ENCODE measurements at regions not wholly inside any gene's neighbourhood (a gene's known extent, or its start where the extent isn't known, plus 50 kb on each side); places are given as distances from the start of the nearest gene placed in this dataset.

DNA sequence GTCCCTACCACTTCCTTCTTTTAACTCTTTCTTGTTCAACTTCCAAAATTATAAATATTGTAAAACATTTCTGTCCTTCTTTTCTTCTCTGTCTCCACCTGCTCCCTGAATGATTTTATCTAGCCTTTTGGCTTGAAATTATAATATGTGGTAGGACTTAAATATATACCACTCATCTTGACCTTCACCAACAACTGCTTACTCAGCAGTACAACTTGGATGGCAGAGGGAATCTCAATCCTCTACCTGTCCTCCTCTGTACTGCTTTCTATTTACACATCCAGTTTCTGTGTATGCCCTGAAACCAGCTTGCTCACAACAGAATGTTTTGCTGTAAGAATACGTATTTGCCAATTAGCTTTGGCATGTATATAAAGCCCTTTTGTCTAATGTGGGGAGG, 1392.5 kb downstream of the EPHA7 start:
- Mint-ChIP-seq H3K27ac (no peak overlapping the region), H3K9me3 (peaks cover 2 to 7% of the 10 kb centered on the region in 2 experiments; a peak in 2 of 5 replicates), H3K4me3 (no peak overlapping the region), H3K27me3 (ENCODE audit: low read depth) (no peaks in the 10 kb centered on the region), H3K36me3 (ENCODE audit: insufficient read depth in 1 of 3, low read depth in 3 of 3) (peaks cover 0 to 4% (median 0%) of the 10 kb centered on the region in 3 experiments; a peak in 1 of 7 replicates), H3K4me1 (no peaks in the 10 kb centered on the region)
- no peak overlapping the region for H4K91ac ChIP-seq (ENCODE audit: insufficient read length, low read depth, low read length)
- H3K9ac ChIP-seq (ENCODE audit: extremely low read depth, insufficient read length, low read length) = no peak overlapping the region
- H2BK120ac ChIP-seq (ENCODE audit: low read depth, low read length, poor library complexity, severe bottlenecking) = no peak overlapping the region
- H3K27me3 ChIP-seq (ENCODE audit: insufficient read depth, low read length) = no peaks in the 10 kb centered on the region
- H4K5ac ChIP-seq (ENCODE audit: insufficient read length, low read depth, low read length) = no peak overlapping the region
- H3K14ac ChIP-seq (ENCODE audit: insufficient read depth, low read length) = no peak overlapping the region
- no peaks in the 10 kb centered on the region for H3K9me3 ChIP-seq (ENCODE audit: control insufficient read depth, low read depth, low read length)
- H3K79me2 ChIP-seq (ENCODE audit: insufficient read depth, low read length) = no peaks in the 10 kb centered on the region
- no peak overlapping the region for H2AFZ ChIP-seq (ENCODE audit: low read length)
- TF ChIP-seq, protein P1, sequence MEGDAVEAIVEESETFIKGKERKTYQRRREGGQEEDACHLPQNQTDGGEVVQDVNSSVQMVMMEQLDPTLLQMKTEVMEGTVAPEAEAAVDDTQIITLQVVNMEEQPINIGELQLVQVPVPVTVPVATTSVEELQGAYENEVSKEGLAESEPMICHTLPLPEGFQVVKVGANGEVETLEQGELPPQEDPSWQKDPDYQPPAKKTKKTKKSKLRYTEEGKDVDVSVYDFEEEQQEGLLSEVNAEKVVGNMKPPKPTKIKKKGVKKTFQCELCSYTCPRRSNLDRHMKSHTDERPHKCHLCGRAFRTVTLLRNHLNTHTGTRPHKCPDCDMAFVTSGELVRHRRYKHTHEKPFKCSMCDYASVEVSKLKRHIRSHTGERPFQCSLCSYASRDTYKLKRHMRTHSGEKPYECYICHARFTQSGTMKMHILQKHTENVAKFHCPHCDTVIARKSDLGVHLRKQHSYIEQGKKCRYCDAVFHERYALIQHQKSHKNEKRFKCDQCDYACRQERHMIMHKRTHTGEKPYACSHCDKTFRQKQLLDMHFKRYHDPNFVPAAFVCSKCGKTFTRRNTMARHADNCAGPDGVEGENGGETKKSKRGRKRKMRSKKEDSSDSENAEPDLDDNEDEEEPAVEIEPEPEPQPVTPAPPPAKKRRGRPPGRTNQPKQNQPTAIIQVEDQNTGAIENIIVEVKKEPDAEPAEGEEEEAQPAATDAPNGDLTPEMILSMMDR (conservative IDR thresholded peaks at IDR 0.05) = no peak
- no peak overlapping the region for H2BK20ac ChIP-seq (ENCODE audit: low read depth, low read length, poor library complexity, severe bottlenecking)
- no peak overlapping the region for H3T11ph ChIP-seq (ENCODE audit: low read length)
- H2BK15ac ChIP-seq (ENCODE audit: low read depth, low read length) = no peak overlapping the region
- no CpG with 5 or more reads among the region's 1 CpG for WGBS (ENCODE audit: extremely low coverage, insufficient read length, low lambda C conversion rate)
- H4K8ac ChIP-seq (replicated peaks; ENCODE audit: insufficient read length, low read depth, low read length) = no peak overlapping the region
- H2BK5ac ChIP-seq (ENCODE audit: insufficient read length, low read length) = no peak overlapping the region
- no peaks in the 10 kb centered on the region for H3K23me2 ChIP-seq (ENCODE audit: insufficient read length, low read depth, low read length, poor library complexity, severe bottlenecking)
- H3K23ac ChIP-seq (ENCODE audit: insufficient read length, low read depth, low read length) = no peak overlapping the region
- no peak overlapping the region for H3K27ac ChIP-seq (ENCODE audit: insufficient read length, low read depth, low read length)
- no peak overlapping the region for H3K4me2 ChIP-seq (ENCODE audit: insufficient read depth, insufficient read length, low read length)
- H3K4ac ChIP-seq (ENCODE audit: low read depth, low read length) = no peak overlapping the region
- no peak overlapping the region for H2AK5ac ChIP-seq (ENCODE audit: insufficient read length, low read length)
- no peaks in the 10 kb centered on the region for H3K79me1 ChIP-seq (ENCODE audit: insufficient read depth, low read depth, low read length, poor library complexity, severe bottlenecking)
- no peak overlapping the region for H2BK12ac ChIP-seq (ENCODE audit: insufficient read length, low read depth, low read length)
- no peak overlapping the region for H3K18ac ChIP-seq (ENCODE audit: insufficient read length, low read depth, low read length)
- no peaks in the 10 kb centered on the region for H4K20me1 ChIP-seq (ENCODE audit: control insufficient read depth, insufficient read depth, insufficient read length)
- H3K4me1 ChIP-seq (ENCODE audit: insufficient read depth, low read length) = no peaks in the 10 kb centered on the region
- no peak overlapping the region for H3K56ac ChIP-seq (ENCODE audit: insufficient read length, low read depth, low read length)
- DNase-seq = no peak

Measured in H9 (cell line).